Right atrium auricular region (tissue), 2 donors: ENCODE measurements at regions not wholly inside any gene's neighbourhood (a gene's known extent, or its start where the extent isn't known, plus 50 kb on each side); places are given as distances from the start of the nearest gene placed in this dataset.

Experiments used
- DNase-seq: peaks from one replicate; pipeline ENCODE4 v3.0.0-alpha.2; 2019; ENCODE audit warnings: low spot score
- H3K27ac ChIP-seq, 2 donors: fragments of 200-600 bp; sonication (generic); 1 replicate in 1 of 2; 2 replicates in 1 of 2; pipeline ENCODE4 v1.5.1; 2016 to 2019
- H3K27me3 ChIP-seq, 2 donors: fragments of 200-600 bp; sonication (generic); one replicate each; pipeline versions ENCODE4 v1.5.1 to v1.6.0; 2017 to 2019
- H3K36me3 ChIP-seq: fragments of 200-600 bp; sonication (generic); one replicate; pipeline ENCODE4 v1.5.1; 2016
- H3K4me1 ChIP-seq, 2 donors: fragments of 200-600 bp; sonication (generic); one replicate each; pipeline versions ENCODE4 v1.5.1 to v1.6.0; 2017 to 2019
- H3K4me3 ChIP-seq, 2 donors: fragments of 200-600 bp; sonication (generic); 1 replicate in 1 of 2; 2 replicates in 1 of 2; pipeline ENCODE4 v1.5.1; 2017 to 2019; ENCODE audit warnings: mild to moderate bottlenecking in 1 of 2, moderate library complexity in 1 of 2
- H3K9me3 ChIP-seq, 2 donors: fragments of 200-600 bp; sonication (generic); one replicate each; pipeline ENCODE4 v1.5.1; 2019
- CTCF ChIP-seq, 2 donors: fragments of 200-600 bp; sonication (generic); IDR thresholded peaks; one replicate each; pipeline ENCODE4 v1.5.1; 2019; ENCODE audit warnings: antibody characterized with exemption in 2 of 2

GRCh38 chr2:34365932-34366331 is 766.8 kb upstream of the FAM98A start:
- H3K36me3 ChIP-seq, result no peaks in the 10 kb centered on the region
- no peak for TF ChIP-seq CTCF (IDR thresholded peaks at IDR 0.05)
- H3K9me3 ChIP-seq, result no peaks in the 10 kb centered on the region
- no peak overlapping the region for H3K27ac ChIP-seq
- no peak overlapping the region for H3K4me3 ChIP-seq
- no peaks in the 10 kb centered on the region for H3K4me1 ChIP-seq
- DNase-seq, result no peak
- H3K27me3 ChIP-seq, result no peaks in the 10 kb centered on the region

- TF ChIP-seq CTCF (IDR thresholded peaks at IDR 0.05), result no peak
- no peak for DNase-seq
- H3K9me3 ChIP-seq, result no peaks in the 10 kb centered on the region
- no peak overlapping the region for H3K27ac ChIP-seq
- no peaks in the 10 kb centered on the region for H3K36me3 ChIP-seq
- no peak overlapping the region for H3K4me3 ChIP-seq
- no peaks in the 10 kb centered on the region for H3K27me3 ChIP-seq
- no peaks in the 10 kb centered on the region for H3K4me1 ChIP-seq
Measured at GRCh38 chr2:34365512-34365911, 766.4 kb upstream of the FAM98A start.

- DNase-seq, result no peak
- H3K4me3 ChIP-seq, result no peak overlapping the region
Measured at GRCh38 chr2:34353509-34354113, 754.5 kb upstream of the FAM98A start.

GRCh38 chr2:34349527-34349926 is 750.4 kb upstream of the FAM98A start:
- TF ChIP-seq CTCF (IDR thresholded peaks at IDR 0.05), result no peak

More at GRCh38 chr2:34353509-34354113, 754.5 kb upstream of the FAM98A start:
- no peaks in the 10 kb centered on the region for H3K9me3 ChIP-seq
- no peaks in the 10 kb centered on the region for H3K36me3 ChIP-seq
- no peak overlapping the region for H3K27ac ChIP-seq
- no peaks in the 10 kb centered on the region for H3K4me1 ChIP-seq
- H3K27me3 ChIP-seq, result no peaks in the 10 kb centered on the region
- TF ChIP-seq CTCF (IDR thresholded peaks at IDR 0.05), result no peak

GRCh38 chr2:34345030-34345429 is 745.9 kb upstream of the FAM98A start:
- no peak for DNase-seq
- H3K27me3 ChIP-seq, result no peaks in the 10 kb centered on the region
- H3K27ac ChIP-seq, result no peak overlapping the region
- H3K4me1 ChIP-seq, result no peaks in the 10 kb centered on the region
- no peak overlapping the region for H3K4me3 ChIP-seq
- H3K9me3 ChIP-seq, result no peaks in the 10 kb centered on the region
- H3K36me3 ChIP-seq, result no peaks in the 10 kb centered on the region
- TF ChIP-seq CTCF (IDR thresholded peaks at IDR 0.05), result no peak

More at GRCh38 chr2:34349527-34349926, 750.4 kb upstream of the FAM98A start:
- Histone ChIP-seq H3K4me3 (no peak overlapping the region), H3K36me3 (no peaks in the 10 kb centered on the region), H3K9me3 (no peaks in the 10 kb centered on the region), H3K27ac (no peak overlapping the region), H3K4me1 (no peaks in the 10 kb centered on the region), H3K27me3 (no peaks in the 10 kb centered on the region)
- DNase-seq, result no peak

- DNase-seq, result no peak
- H3K27me3 ChIP-seq, result no peaks in the 10 kb centered on the region
- H3K36me3 ChIP-seq, result no peaks in the 10 kb centered on the region
- H3K4me1 ChIP-seq, result no peaks in the 10 kb centered on the region
- no peaks in the 10 kb centered on the region for H3K9me3 ChIP-seq
- H3K27ac ChIP-seq, result no peak overlapping the region
- no peak for TF ChIP-seq CTCF (IDR thresholded peaks at IDR 0.05)
- no peak overlapping the region for H3K4me3 ChIP-seq
Measured at GRCh38 chr2:34340307-34340706, 741.2 kb upstream of the FAM98A start.
